ENCODE measurements at regions not wholly inside any gene's neighbourhood (a gene's known extent, or its start where the extent isn't known, plus 50 kb on each side); places are given as distances from the start of the nearest gene placed in this dataset.

DNA sequence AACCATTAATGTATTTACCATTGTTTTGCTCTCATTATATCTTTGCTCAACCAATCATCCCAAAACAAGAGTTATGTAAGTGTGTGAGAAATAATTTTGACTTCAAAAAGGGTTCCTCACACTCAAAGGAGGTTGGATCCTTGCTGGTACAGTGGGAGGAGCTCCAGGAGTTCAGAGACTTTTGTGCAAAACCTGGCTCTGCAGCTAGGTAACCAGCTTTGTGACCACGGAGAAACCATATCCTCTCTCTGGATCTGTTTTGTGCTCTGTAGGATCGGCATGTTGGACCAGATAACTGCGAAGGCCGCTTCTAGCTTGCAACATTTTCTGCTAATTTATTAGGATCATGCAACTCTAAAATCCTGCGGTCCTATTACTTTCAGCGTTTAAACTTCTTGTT lies 128.6 kb upstream of the LIPC start:
- TF ChIP-seq RAD21 (conservative IDR thresholded peaks at IDR 0.05 in 1 of 2, IDR thresholded peaks at IDR 0.05 in 1 of 2), result no peak
- TF ChIP-seq POLR2A (IDR thresholded peaks at IDR 0.05; ENCODE audit: low read length), result no peak
- TF ChIP-seq, protein P1, sequence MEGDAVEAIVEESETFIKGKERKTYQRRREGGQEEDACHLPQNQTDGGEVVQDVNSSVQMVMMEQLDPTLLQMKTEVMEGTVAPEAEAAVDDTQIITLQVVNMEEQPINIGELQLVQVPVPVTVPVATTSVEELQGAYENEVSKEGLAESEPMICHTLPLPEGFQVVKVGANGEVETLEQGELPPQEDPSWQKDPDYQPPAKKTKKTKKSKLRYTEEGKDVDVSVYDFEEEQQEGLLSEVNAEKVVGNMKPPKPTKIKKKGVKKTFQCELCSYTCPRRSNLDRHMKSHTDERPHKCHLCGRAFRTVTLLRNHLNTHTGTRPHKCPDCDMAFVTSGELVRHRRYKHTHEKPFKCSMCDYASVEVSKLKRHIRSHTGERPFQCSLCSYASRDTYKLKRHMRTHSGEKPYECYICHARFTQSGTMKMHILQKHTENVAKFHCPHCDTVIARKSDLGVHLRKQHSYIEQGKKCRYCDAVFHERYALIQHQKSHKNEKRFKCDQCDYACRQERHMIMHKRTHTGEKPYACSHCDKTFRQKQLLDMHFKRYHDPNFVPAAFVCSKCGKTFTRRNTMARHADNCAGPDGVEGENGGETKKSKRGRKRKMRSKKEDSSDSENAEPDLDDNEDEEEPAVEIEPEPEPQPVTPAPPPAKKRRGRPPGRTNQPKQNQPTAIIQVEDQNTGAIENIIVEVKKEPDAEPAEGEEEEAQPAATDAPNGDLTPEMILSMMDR (IDR thresholded peaks at IDR 0.05), result no peak
- TF ChIP-seq RFX5 (IDR thresholded peaks at IDR 0.05), result no peak
- no peak for TF ChIP-seq SMC3 (IDR thresholded peaks at IDR 0.05)
- TF ChIP-seq BHLHE40 (IDR thresholded peaks at IDR 0.05; ENCODE audit: low read depth, low read length), result no peak
- TF ChIP-seq JUN (IDR thresholded peaks at IDR 0.05), result no peak
- TF ChIP-seq CEBPB (IDR thresholded peaks at IDR 0.05), result no peak
- TF ChIP-seq HOXA7 (CRISPR knock-in tag; IDR thresholded peaks at IDR 0.05), result no peak
- no peak for TF ChIP-seq KDM5A (IDR thresholded peaks at IDR 0.05)
- TF ChIP-seq, protein P2, sequence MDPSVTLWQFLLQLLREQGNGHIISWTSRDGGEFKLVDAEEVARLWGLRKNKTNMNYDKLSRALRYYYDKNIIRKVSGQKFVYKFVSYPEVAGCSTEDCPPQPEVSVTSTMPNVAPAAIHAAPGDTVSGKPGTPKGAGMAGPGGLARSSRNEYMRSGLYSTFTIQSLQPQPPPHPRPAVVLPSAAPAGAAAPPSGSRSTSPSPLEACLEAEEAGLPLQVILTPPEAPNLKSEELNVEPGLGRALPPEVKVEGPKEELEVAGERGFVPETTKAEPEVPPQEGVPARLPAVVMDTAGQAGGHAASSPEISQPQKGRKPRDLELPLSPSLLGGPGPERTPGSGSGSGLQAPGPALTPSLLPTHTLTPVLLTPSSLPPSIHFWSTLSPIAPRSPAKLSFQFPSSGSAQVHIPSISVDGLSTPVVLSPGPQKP (IDR thresholded peaks at IDR 0.05; ENCODE audit: low read depth, low read length), result no peak
